Caki2 (cell line): ENCODE measurements at regions not wholly inside any gene's neighbourhood (a gene's known extent, or its start where the extent isn't known, plus 50 kb on each side); places are given as distances from the start of the nearest gene placed in this dataset.
"Not testable (repeated sequence)": the region's sequence is repeated elsewhere in the genome, so short reads cannot be mapped to it uniquely, and the experiment has no call there.

Experiments used
- DNase-seq: peaks from one replicate; pipeline ENCODE4 v3.0.0-alpha.2; 2015; ENCODE audit warnings: low read depth
- in situ Hi-C: cut with HindIII; loops from 2 replicates; pipeline ENCODE4 v1.10.0; 2016; ENCODE audit warnings: low sequenced_read_pairs, low pct_unique_long_range_greater_than_20kb, mixed read lengths

DNA sequence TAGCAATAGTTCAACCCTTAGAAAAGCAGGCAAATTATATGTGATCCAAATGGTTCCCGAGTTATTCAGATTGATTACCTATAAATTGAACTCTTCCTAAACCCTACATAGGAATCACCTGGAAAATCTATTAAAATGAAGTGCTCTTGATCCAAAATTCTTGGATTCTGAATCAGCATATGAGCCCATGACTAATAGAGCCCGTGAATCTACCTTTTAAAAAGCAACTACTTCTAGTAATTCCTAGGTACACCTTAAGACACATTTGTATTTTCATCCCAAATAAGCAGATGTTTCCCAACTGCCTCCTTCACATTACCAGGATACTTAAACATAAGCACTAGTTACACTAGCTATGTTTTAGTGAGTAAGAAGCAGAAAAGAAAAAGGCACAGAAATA is 1171.0 kb upstream of the GOT2 start:
- in situ Hi-C loops = no loop called here
- DNase-seq = no peak

GRCh38 chr16:59899940-59900339 is 1165.8 kb upstream of the GOT2 start:
- in situ Hi-C loops = no loop called here

DNA sequence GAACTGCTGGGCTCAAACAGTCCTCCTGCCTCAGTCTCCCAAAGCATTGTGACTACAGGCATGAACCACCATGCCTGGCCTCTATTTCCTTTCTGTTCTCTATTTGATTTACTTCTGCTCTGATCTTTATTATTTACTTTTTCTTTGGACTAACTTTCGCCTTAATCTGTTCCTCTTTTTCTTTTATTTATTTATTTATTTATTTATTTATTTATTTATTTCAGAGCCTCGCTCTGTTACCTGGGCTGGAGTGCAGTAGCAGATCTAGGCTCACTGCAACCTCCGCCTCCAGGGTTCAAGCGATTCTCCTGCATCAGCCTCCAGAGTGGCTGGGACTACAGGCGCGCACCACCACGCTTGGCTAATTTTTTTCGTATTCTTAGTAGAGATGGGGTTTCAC is 1158.3 kb upstream of the GOT2 start:
- in situ Hi-C loops = no loop called here
- DNase-seq = no peak

More at GRCh38 chr16:59899940-59900339, 1165.8 kb upstream of the GOT2 start:
- DNase-seq = no peak

DNA sequence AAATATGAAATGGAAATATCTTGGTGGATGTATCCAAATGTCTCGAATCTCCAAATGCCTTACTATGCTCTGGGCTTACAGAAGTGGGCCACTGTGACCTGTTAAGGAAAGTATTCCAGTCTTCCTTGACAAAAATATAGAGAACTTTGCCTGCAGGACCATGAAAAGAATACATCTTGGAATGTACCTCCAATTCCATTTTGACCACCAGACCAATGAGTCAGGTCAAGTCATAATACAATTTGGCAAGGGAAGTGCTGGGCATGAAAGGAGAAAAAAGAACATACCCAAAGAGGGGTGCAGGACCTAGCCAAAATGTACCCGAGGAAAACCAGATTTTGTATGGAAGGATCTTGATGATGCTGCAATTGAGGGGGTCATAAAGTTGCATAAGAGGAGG is 1153.7 kb upstream of the GOT2 start:
- no peak for DNase-seq
- in situ Hi-C loops = no loop called here

- DNase-seq = no peak
- in situ Hi-C loops = no loop called here
These were observed 1151.9 kb upstream of the GOT2 start for GRCh38 chr16:59886021-59886420.

GRCh38 chr16:59881376-59881775 is 1147.3 kb upstream of the GOT2 start:
- no peak for DNase-seq
- in situ Hi-C loops = no loop called here

DNA sequence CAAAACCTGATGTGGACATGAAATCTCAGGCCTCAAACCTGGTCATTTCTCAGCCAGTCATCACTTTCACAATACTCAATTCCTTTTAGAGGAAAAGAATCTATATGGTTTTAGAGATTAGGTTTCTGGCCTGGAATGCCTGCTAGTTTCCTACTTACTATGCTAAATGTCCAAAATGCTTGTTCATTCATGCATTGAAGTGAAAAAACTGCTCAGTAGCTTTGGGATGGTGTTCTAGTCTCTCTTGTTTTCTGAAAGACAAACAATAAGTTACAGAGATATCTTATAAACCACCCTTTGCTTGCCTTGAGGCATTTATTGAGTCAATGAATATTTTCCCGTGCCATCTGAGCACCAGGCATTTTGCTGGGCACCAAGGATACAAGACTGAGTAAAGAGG is 1146.5 kb upstream of the GOT2 start:
- peak; percentile 10 for DNase-seq
- in situ Hi-C loops = no loop called here

DNA sequence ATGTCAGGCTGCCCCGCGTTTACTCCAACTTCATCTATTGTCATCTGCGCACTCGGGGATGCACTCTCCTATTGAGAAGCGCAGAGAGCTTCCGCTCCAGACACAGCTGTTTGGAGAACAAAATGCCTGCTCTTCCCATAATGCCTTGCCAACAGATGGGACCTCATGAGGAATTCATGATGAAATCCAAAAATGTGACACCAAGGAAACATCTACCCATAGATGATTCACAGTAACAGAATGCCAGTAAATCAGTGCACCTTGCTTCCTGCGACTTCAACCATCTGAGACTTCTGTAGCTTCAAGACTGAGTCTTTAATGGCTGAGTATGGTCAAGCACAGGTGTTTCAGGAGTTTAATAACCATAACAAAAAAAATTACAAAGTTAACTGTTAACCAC is 1144.9 kb upstream of the GOT2 start:
- peak; percentile 0 for DNase-seq
- in situ Hi-C loops = no loop called here

DNA sequence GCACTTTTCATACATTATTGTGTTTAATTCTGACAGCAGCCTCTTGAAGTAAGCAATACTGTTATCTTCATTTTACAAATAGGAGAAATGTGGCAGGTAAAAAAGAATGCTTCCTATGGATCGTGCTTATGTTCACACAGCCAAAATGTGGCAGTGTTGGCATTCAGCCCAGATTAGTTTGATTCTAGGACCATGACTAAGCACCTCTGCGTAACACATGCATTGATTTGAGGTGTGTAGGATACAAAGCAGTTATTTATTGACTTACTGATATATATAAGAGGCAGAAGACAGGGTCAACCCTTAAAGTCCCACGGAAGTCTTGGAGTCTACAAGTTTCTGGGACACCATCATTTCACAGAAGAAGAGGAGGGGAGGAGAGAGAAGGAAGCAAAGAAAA is 1144.4 kb upstream of the GOT2 start:
- DNase-seq = peak; percentile 12

GRCh38 chr16:59864981-59865666 is 1131.0 kb upstream of the GOT2 start:
- in situ Hi-C loops = no loop called here
- DNase-seq = no peak

More for the DNA sequence above, 1144.4 kb upstream of the GOT2 start:
- in situ Hi-C loops = no loop called here

DNA sequence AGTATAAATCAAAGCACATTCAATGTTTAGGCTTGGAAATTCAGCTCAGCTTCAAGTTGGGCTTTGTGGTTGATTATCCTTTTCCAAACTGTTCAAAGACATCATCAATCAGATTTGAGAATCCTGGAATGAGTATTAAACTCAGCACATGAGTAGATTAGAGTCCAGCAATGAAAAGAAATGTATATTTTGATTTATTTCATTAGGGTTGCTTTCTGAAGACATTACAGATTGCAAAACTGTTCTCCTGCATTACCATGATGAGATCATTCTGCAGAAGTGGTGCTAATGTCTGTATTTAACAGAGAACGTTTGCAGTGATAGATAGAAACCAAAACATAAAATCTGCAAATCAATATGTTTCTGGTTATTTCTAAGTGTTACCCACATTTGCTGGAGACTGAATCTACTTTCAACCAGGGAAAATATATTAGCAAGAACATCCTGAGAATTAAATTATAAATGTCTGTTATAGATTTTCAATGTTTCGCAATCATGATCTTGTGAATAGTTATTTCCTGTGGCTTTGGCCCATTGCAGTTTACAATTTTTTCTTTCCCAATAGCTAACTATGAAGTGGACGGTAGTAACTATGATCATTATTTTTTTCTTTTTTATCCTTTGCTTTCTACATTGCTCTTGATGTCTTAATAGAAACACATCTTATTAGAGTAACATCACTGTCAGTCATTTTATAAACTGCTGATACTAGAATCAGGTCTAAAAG is 1125.7 kb upstream of the GOT2 start:
- no peak for DNase-seq
- in situ Hi-C loops = no loop called here

GRCh38 chr16:59854846-59855439 is 1120.8 kb upstream of the GOT2 start:
- no peak for DNase-seq
- in situ Hi-C loops = no loop called here

GRCh38 chr16:59849716-59850115 is 1115.6 kb upstream of the GOT2 start:
- no peak for DNase-seq
- in situ Hi-C loops = loop anchor here (5.0 kb wide), 1 partner anchor 1278 kb away; no protein-coding TSS in a partner anchor

DNA sequence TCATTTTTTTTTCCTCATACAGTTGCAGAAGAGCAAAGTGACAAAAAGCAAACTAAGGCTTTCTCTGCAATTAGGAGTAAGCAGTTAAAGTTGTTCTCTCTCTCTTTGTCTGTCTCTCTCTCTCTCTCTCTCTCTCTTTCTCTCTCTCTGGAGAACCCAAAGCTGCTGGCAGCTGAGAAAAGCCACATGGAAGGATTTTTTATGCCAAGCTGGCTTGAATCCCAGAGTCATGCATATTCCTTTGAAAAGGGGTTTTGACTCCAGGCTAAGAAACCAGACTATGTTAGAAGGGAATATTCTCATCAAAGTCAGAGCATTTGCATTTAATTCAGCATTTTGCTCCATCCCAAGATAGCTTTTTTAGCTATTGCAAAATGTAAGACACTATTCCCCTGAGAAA is 1114.2 kb upstream of the GOT2 start:
- no peak for DNase-seq
- in situ Hi-C loops = loop anchor here (5.0 kb wide), 1 partner anchor 1279 kb away; no protein-coding TSS in a partner anchor

DNA sequence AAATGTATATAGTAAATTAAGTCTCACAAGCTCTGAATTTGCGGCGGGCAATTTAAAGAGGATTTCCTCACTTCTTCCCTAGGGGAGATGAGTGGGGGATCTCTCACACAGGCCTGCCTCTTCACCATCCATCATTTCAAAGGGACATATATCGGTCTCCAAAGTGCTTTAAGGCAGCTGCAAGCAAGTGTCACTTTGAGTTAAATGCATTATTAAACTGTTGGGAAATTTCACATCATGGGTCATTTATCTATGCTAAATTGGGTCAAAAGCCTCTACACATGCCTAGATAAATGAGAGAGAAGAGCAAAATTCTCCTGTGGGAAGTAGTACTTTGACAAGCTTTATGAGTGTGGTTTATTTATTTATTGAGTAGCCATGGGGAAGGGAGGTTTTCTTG is 1106.1 kb upstream of the GOT2 start:
- in situ Hi-C loops = no loop called here
- no peak for DNase-seq

DNA sequence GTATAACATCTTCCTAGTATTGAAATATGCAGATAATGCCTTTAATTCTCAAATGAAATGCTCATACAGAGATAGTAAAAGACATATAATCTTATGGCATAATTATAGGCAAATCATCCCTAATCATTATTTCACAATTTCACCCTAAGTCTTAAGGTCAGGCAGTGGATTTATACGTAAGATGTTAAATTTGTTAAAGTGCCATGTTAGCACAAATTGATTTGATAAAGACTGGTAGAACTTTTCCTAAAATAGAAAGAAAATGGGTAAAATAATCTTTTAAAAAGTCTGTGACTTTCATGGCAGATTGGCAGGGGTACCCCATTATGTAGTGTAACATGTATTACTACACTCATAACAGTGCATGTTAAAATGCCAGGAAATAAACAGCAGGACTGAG is 1092.7 kb upstream of the GOT2 start:
- in situ Hi-C loops = no loop called here
- no peak for DNase-seq

DNA sequence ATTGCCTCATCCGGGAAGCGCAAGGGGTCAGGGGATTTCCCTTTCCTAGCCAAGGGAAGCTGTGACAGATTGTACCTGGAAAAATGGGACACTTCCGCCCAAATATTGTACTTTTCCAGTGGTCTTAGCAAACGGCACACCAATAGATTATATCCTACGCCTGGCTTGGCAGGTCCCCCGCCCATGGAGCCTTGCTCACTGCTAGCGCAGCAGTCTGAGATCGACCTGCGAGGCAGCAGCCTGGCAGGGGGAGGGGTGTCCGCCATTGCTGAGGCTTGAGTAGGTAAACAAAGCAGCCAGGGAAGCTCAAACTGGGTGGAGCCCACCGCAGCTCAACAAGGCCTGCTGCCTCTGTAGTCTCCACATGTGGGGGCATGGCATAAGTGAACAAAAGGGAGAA is 1075.4 kb upstream of the GOT2 start:
- DNase-seq, in situ Hi-C loops: not testable (repeated sequence)

DNA sequence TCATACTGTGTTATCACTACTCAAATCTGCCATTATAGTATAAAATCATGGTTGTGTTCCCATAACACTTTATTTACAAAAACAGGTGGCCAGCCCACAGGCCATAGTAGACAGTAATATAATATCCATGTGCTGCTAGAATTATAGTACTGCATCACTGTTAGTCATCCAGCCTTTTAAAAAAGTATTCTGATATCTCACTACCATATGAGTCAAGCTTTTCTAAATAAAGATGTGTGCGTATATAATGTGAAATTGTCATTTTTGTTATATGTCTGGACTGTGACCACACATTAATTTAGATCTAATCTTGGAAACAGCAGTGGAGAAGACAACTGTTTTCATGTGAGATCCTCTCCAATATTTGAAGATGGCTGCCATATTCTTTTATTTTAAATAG is 1049.1 kb upstream of the GOT2 start:
- no peak for DNase-seq

GRCh38 chr16:59773330-59773729 is 1039.2 kb upstream of the GOT2 start:
- DNase-seq = no peak
- in situ Hi-C loops = no loop called here

More for the DNA sequence above, 1049.1 kb upstream of the GOT2 start:
- in situ Hi-C loops = no loop called here
